Stomach (tissue), 4 donors: ENCODE measurements at regions not wholly inside any gene's neighbourhood (a gene's known extent, or its start where the extent isn't known, plus 50 kb on each side); places are given as distances from the start of the nearest gene placed in this dataset.

Source experiments
- POLR2A ChIP-seq, 4 donors: fragments of 450-650 bp; IDR thresholded peaks; one replicate each; pipeline ENCODE4 v1.6.1; 2016; ENCODE audit warnings: antibody characterized with exemption in 4 of 4, control low read depth in 2 of 4, mild to moderate bottlenecking in 1 of 4, moderate library complexity in 1 of 4
- POLR2AphosphoS5 ChIP-seq, 3 donors: sonication (generic); formaldehyde crosslinking; IDR thresholded peaks; one replicate each; pipeline ENCODE4 v1.6.1; 2016; ENCODE audit warnings: antibody characterized with exemption in 3 of 3
- TF ChIP-seq, protein P1 (sequence below), 7 experiments: fragments of 450-650 bp in 4 of 7; fragments of 200-600 bp in 3 of 7; sonication (generic) in 3 of 7; IDR thresholded peaks; one replicate each; pipeline ENCODE4 v1.5.1; 2016 to 2019; ENCODE audit warnings: antibody characterized with exemption in 7 of 7, control low read depth in 2 of 7, mild to moderate bottlenecking in 1 of 7

DNA sequence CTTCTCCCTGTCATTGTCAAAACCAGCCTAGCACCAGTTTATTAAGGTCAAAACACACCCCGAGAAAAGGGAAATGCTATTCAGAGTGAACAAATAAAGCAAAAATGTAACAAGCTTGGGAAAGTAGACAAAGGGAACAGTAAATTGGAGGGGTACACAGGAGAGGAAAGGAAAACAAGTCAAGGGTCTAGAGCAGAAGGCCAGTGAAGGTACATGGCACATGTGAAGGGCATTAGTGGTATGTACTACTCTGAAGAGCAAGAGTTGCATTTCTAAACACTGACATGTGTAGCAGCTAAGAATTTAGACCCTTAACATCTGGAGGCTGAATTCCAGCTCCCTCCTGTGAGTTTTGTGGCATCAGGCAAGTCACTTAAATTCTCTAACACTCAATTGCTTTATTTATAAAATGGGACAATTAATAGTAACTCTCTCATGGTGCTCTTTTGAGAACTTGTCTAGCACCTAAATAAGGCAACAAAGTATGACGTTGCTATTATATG, 244.3 kb upstream of the ADAMTS9 start:
- TF ChIP-seq, protein P1, sequence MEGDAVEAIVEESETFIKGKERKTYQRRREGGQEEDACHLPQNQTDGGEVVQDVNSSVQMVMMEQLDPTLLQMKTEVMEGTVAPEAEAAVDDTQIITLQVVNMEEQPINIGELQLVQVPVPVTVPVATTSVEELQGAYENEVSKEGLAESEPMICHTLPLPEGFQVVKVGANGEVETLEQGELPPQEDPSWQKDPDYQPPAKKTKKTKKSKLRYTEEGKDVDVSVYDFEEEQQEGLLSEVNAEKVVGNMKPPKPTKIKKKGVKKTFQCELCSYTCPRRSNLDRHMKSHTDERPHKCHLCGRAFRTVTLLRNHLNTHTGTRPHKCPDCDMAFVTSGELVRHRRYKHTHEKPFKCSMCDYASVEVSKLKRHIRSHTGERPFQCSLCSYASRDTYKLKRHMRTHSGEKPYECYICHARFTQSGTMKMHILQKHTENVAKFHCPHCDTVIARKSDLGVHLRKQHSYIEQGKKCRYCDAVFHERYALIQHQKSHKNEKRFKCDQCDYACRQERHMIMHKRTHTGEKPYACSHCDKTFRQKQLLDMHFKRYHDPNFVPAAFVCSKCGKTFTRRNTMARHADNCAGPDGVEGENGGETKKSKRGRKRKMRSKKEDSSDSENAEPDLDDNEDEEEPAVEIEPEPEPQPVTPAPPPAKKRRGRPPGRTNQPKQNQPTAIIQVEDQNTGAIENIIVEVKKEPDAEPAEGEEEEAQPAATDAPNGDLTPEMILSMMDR (IDR thresholded peaks at IDR 0.05) = no peak
- TF ChIP-seq POLR2A (IDR thresholded peaks at IDR 0.05) (no peak), POLR2AphosphoS5 (IDR thresholded peaks at IDR 0.05) (no peak)
